HG03097 (cell line): ENCODE measurements at regions not wholly inside any gene's neighbourhood (a gene's known extent, or its start where the extent isn't known, plus 50 kb on each side); places are given as distances from the start of the nearest gene placed in this dataset.
"Not testable (repeated sequence)": the region's sequence is repeated elsewhere in the genome, so short reads cannot be mapped to it uniquely, and the experiment has no call there.

ENCODE experiments used
- ATAC-seq: cut with Tn5 transposase; IDR thresholded peaks from one replicate; pipeline ENCODE4 v1.9.1; 2021; ENCODE audit not compliant: unreplicated experiment, low FRiP score

DNA sequence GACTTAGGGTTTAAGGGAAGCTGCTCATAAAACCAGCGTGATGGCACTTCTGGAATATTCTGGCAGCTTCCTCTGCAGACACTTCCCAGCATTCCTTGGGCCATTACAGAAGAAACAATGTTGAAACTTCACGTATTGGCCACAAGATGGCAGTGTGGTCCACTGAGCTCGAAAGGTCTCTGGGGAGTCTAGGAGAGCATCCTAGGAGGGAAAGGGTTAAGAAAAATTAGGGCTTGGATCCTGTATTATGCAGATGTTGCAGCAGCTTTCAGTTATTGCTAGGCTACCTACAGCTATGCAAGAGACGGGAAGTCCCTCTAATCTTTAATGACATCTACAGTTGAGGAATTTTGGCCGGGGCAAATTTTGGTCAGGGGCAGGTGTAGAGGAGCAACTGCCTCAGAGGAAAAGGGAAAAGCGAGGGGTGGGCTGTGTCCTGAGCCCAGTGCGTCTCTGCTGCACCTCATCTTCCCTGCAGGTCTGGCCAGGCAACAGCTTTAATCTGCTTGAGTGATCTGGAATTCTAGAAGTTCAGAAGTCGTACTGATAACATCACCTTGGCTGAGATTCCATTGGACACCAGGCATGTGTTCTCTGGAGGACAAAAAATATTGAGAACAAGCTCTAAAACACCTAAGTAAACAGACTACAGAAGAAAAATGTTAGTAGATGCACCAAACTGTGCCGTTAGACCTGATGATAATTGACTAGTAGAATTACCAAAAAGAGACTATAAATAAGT lies 220.8 kb upstream of the PRSS58 start:
- no peak for ATAC-seq

DNA sequence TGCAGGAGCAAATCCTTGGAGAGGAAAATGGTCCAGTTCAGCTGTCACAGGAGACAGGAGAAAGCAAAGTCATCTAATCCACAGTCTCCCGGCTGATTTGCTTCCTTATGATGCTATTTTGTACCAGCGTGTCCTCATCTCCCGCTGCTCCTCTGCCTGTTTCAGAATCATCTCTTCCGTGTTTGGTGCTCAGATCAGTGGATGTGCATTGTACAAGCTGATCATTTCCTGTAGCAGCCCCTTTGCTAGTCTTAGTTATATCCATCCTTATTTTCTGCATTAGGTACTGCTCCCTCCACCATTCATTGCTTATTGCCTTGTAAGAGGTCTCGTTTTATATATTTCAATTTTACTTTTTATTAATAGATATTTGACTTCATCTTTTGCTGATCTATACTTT lies 219.9 kb upstream of the PRSS58 start:
- ATAC-seq, result not testable (repeated sequence)

DNA sequence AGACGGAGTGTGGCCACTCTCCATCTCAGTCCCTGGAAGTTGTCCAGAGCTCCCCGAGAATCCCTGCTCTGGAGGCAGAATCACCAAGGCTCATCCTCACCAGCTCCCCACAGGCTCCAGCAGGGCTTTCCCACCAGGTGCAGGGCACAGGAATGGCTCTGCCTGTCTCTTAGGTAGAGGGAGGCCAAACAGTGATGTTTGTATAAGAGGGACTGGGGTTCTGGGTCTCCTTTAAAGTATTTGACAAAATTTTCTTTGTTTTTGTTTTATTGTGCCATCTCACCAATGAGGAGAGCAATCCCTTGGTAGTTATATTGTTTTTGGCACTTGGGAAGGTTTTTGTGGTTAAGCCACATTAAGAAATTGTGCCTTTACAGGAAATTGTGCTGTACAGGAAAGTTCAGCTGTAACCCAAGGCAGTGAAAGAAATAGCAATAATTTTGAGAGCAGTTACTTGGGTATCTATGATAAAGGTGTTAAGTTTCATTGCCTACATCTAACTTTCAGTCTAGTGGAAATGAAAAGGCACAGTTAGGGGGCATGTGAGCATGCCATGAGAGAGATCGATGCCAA lies 219.3 kb upstream of the PRSS58 start:
- ATAC-seq, result no peak

- ATAC-seq, result no peak
These were observed 218.2 kb upstream of the PRSS58 start for GRCh38 chr7:142476077-142476476.

GRCh38 chr7:142471820-142472219 lies 214.0 kb upstream of the PRSS58 start:
- ATAC-seq, result no peak

DNA sequence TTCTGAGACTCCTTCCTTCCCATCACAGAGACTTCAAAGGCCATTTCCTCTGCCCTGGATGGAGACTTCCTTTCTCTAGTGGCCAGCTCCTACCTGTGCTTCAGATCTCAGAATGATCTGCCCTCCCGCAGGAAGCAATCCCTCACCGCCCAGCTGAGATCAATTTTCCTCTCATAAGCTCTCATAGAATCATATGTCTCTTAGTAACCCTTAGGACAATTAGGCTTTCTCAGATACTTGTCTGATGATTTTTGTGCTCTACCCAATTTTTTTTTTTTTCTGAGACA lies 212.6 kb upstream of the PRSS58 start:
- no peak for ATAC-seq

DNA sequence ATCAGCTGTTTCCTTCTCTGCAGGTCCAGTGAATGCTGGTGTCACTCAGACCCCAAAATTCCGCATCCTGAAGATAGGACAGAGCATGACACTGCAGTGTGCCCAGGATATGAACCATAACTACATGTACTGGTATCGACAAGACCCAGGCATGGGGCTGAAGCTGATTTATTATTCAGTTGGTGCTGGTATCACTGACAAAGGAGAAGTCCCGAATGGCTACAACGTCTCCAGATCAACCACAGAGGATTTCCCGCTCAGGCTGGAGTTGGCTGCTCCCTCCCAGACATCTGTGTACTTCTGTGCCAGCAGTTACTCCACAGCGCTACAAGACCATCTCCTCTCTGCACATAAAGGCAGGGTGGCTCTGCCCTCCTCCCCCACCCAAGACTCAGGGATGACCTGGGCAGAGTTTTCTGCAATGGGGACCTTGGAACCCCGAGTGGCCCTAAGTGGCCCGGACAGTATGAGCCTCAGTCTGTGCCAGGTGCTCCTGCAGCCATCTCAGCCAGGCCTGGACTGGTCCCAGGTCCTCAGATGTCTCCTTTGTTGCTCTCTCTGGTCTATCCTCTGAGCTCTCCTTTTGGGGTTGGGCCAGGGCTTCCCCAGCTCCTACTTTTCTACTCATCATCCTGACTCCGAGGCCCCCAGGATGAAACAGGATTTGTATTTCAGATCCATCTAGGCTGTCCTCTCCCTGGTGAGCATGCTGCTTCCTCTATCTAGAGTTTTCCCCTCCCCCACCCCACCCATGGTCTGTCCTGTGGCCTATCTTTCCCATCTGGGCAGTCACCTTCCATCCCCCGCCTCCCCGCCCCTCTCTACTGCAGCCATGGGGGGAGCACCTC lies 212.1 kb upstream of the PRSS58 start:
- ATAC-seq, result no peak

DNA sequence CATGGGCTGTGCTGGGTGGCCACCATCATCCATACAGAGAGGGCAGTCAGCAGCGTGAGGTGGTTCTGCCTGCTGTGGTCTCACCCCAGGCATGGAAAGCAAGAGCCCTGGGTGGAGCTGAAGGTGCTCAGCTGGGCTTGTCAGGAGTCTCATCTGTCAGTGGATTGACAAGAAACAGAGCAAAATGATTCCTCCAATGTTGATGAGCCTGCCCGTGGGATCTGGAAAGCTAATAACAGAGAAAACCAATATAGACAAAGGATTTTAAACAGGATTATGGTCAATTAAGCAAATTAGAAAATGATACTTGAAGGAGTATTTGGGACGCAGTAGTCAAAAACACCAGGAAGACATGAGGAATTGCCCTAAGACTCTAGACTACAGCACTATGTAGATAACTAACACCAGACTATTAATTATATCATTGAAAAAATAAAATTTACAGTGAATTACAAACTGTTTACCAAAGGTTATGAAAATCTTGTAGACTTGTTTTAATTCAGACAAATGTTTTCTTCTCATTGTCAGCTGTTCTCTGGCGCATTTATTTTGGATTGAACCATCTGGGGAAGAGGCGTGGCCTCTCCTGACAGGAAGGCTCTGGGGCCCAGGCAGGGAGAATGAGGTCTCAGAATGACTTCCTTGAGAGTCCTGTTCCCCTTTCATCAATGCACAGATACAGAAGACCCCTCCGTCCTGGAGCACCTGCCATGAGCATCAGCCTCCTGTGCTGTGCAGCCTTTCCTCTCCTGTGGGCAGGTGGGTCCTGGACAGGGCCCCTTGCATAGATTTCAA lies 211.2 kb upstream of the PRSS58 start:
- ATAC-seq, result no peak

DNA sequence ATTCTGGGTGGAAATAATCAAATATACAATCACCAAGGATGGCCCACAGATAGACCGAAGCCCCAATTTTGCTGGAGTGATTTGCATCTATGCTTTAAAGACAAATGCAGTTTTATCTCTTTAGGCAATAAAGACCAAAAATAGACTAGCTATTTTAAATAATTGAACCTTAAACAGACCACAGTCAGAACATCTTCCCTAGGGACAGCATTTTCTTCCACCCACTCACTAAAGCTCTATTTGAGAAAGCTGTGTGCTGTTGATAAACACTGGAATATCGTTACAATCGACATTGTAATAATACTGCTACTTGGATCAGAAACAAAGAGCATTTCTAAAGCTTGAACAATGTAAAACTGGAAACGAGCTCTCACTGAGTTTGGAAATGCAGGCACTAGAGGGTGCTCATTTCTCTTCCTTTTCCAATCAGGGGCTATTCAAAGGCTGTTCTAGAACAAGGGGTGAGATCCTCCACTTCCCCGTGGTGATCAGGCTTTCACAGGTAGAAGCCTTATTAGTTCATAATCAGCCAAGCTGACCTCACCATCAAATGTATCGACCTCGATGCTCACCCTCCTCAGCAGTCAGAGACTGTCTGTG lies 209.3 kb upstream of the PRSS58 start:
- ATAC-seq, result not testable (repeated sequence)

GRCh38 chr7:142463401-142463850 lies 205.6 kb upstream of the PRSS58 start:
- no peak for ATAC-seq

- no peak for ATAC-seq
These were observed 203.6 kb upstream of the PRSS58 start for GRCh38 chr7:142461437-142461836.

DNA sequence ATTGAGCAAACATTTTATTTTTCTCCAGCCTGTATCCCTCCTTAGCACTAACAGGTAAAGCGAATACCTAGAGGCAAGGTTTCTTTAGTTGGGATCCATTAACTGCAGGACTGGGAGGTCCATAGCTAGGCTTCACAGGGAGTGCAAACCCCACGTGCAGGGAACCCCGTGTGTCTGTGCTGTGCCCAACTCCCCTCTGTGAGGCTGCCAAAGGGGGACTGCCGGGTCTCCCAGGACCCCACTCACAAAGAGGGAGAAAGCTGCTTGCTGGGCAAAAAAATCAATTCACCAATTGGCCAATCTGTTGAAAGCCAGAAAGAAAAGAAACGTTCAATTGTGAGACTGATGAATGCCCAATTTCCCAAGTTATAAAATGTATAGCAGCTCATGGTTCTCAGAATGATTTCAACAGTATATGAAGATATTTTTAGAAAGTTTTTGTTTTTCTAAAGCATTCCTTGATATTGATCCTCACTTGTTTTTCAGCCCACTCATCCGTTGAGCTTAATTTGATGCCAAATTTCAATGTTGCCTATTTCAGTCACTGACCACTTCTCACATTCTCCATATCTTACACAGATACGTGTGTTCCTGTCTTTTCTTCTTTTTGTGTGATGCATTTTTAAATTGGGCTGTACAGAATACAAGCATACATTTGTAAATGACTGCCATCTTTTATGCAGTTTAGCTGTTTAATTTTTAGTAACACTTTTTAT lies 202.7 kb upstream of the PRSS58 start:
- ATAC-seq, result no peak

- ATAC-seq, result peak; percentile 69
These were observed 201.7 kb upstream of the PRSS58 start for GRCh38 chr7:142459551-142459963.

- no peak for ATAC-seq
These were observed 199.4 kb upstream of the PRSS58 start for GRCh38 chr7:142457146-142457703.

DNA sequence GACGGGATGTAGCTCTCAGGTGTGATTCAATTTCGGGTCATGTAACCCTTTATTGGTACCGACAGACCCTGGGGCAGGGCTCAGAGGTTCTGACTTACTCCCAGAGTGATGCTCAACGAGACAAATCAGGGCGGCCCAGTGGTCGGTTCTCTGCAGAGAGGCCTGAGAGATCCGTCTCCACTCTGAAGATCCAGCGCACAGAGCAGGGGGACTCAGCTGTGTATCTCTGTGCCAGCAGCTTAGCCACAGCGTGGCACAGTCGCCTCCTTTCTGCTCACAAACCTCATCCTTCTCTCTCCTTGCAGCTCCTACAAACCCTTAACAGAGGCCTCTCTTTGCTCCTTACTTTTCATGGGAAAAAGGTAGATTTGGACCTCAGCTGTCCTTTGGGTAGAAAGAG lies 197.5 kb upstream of the PRSS58 start:
- no peak for ATAC-seq

DNA sequence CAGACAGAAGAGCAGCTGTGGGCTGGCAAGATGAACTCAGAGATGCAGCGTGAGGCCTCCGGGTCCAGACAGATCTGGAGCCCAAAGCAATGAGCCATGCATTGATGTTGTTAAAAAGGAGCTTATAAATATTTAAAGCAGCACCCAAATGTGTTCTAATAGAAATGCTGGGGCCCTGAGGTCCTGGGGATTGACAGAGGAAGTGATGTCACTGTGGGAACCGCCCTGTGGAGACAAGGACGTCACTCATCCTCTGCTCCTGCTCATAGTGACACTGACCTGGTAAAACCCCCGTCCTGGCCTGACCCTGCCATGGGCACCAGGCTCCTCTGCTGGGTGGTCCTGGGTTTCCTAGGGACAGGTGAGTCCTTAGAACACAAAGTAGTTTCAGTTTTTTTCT lies 197.0 kb upstream of the PRSS58 start:
- ATAC-seq, result no peak

GRCh38 chr7:142452791-142453190 lies 194.9 kb upstream of the PRSS58 start:
- no peak for ATAC-seq

DNA sequence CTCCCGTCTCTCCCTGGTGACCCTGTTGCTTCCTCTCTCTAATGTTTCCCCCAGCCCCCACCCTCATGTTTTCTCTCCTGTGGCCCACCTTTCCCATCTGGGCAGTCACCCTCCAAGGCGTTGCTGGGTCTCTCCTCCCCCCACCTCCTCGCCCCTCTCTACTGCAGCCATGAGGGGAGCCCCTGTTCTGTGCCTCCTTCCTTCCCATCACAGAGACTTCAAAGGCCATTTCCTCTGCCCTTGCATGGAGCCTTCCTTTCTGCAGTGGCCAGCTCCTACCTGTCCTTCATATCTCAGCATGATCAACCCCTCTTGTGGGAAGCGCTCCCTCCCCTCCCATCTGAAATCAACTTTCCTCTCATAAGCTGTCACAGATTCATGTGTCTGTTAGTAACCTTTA lies 194.0 kb upstream of the PRSS58 start:
- no peak for ATAC-seq

DNA sequence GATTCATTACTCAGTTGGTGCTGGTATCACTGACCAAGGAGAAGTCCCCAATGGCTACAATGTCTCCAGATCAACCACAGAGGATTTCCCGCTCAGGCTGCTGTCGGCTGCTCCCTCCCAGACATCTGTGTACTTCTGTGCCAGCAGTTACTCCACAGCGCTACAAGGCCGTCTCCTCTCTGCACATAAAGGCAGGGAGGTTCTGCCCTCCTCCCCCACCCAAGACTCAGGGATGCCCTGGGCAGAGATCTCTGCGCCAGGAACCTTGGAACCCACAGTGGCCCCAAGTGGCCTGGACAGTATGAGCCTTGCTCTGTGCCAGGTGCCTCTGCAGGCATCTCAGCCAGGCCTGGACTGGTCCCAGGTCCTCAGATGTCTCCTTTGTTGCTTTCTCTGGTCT lies 193.4 kb upstream of the PRSS58 start:
- ATAC-seq, result no peak

- no peak for ATAC-seq
These were observed 192.8 kb upstream of the PRSS58 start for GRCh38 chr7:142450695-142451094.
